Ishikawa (cell line): ENCODE measurements at regions not wholly inside any gene's neighbourhood (a gene's known extent, or its start where the extent isn't known, plus 50 kb on each side); places are given as distances from the start of the nearest gene placed in this dataset.

ENCODE experiments used
- CEBPB ChIP-seq: IDR thresholded peaks from 2 replicates; pipeline ENCODE4 v1.6.1; 2012
- CREB1 ChIP-seq: IDR thresholded peaks from 2 replicates; pipeline ENCODE4 v1.6.1; 2012; ENCODE audit warnings: low read depth
- EGR1 ChIP-seq: IDR thresholded peaks from 2 replicates; pipeline ENCODE4 v1.6.1; 2012
- EP300 ChIP-seq: IDR thresholded peaks from 2 replicates; pipeline ENCODE4 v1.6.1; 2012; ENCODE audit warnings: borderline replicate concordance
- NFIC ChIP-seq: IDR thresholded peaks from 2 replicates; pipeline ENCODE4 v1.6.1; 2012
- RAD21 ChIP-seq: IDR thresholded peaks from 2 replicates; pipeline ENCODE4 v1.6.1; 2012; ENCODE audit warnings: low read depth
- TAF1 ChIP-seq: IDR thresholded peaks from 2 replicates; pipeline ENCODE4 v1.6.1; 2012; ENCODE audit warnings: low read depth, mild to moderate bottlenecking
- TCF12 ChIP-seq: IDR thresholded peaks from 2 replicates; pipeline ENCODE4 v1.6.1; 2012; ENCODE audit warnings: low read depth
- YY1 ChIP-seq: IDR thresholded peaks from 2 replicates; pipeline ENCODE4 v1.6.1; 2012; ENCODE audit warnings: low read depth
- ZBTB7A ChIP-seq: IDR thresholded peaks from 2 replicates; pipeline ENCODE4 v1.6.1; 2012; ENCODE audit warnings: low read depth
- TF ChIP-seq, protein P1 (sequence below): IDR thresholded peaks from 2 replicates; pipeline ENCODE4 v1.6.1; 2012; ENCODE audit warnings: low read depth, mild to moderate bottlenecking
- TF ChIP-seq, protein P2 (sequence below): IDR thresholded peaks from 2 replicates; pipeline ENCODE4 v1.6.1; 2012

DNA sequence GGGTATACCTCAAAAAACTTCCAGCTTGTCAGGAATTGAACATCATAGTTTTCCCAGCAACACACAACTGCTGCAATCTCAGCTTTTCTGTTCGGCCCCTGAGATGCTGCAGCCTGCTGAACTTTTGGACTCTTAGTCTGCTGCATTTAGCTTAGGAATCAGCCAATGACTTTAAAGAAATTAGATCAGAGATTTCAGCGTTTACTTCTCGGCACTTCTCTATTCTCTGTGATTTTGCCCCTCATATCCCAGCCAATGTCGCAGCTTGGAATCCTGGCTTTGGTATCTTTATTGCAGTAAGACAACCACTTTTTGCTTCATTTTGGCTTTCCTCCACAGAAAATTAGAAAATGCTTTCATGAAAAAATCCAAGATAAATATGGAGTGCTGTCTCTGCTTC lies 86.3 kb upstream of the MCTP2 start:
- TF ChIP-seq TAF1 = no peak
- TF ChIP-seq, protein P1, sequence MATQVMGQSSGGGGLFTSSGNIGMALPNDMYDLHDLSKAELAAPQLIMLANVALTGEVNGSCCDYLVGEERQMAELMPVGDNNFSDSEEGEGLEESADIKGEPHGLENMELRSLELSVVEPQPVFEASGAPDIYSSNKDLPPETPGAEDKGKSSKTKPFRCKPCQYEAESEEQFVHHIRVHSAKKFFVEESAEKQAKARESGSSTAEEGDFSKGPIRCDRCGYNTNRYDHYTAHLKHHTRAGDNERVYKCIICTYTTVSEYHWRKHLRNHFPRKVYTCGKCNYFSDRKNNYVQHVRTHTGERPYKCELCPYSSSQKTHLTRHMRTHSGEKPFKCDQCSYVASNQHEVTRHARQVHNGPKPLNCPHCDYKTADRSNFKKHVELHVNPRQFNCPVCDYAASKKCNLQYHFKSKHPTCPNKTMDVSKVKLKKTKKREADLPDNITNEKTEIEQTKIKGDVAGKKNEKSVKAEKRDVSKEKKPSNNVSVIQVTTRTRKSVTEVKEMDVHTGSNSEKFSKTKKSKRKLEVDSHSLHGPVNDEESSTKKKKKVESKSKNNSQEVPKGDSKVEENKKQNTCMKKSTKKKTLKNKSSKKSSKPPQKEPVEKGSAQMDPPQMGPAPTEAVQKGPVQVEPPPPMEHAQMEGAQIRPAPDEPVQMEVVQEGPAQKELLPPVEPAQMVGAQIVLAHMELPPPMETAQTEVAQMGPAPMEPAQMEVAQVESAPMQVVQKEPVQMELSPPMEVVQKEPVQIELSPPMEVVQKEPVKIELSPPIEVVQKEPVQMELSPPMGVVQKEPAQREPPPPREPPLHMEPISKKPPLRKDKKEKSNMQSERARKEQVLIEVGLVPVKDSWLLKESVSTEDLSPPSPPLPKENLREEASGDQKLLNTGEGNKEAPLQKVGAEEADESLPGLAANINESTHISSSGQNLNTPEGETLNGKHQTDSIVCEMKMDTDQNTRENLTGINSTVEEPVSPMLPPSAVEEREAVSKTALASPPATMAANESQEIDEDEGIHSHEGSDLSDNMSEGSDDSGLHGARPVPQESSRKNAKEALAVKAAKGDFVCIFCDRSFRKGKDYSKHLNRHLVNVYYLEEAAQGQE = no peak
- TF ChIP-seq CEBPB = no peak
- TF ChIP-seq TCF12 = no peak
- TF ChIP-seq NFIC = no peak
- TF ChIP-seq EGR1 = no peak
- no peak for TF ChIP-seq RAD21
- TF ChIP-seq EP300 = no peak
- TF ChIP-seq, protein P2, sequence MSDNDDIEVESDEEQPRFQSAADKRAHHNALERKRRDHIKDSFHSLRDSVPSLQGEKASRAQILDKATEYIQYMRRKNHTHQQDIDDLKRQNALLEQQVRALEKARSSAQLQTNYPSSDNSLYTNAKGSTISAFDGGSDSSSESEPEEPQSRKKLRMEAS = no peak
- TF ChIP-seq ZBTB7A = no peak
- TF ChIP-seq CREB1 = no peak
- no peak for TF ChIP-seq YY1
